Type B pancreatic cell (in vitro differentiated cells): ENCODE measurements at regions not wholly inside any gene's neighbourhood (a gene's known extent, or its start where the extent isn't known, plus 50 kb on each side); places are given as distances from the start of the nearest gene placed in this dataset.

Experiments
- DNase-seq: peaks from one replicate; pipeline ENCODE4 v3.0.0; 2021; ENCODE audit warnings: mixed read lengths; ENCODE audit not compliant: unreplicated experiment; ENCODE audit errors: extremely low spot score
- H3K27ac Mint-ChIP-seq: 2 replicates; pipeline ENCODE4 v1.8.0; 2021; ENCODE audit warnings: mild to moderate bottlenecking, mixed read lengths
- H3K27me3 Mint-ChIP-seq: 2 replicates; pipeline ENCODE4 v1.8.0; 2021; ENCODE audit warnings: mixed read lengths
- H3K36me3 Mint-ChIP-seq: 2 replicates; pipeline ENCODE4 v1.8.0; 2021; ENCODE audit warnings: mixed read lengths
- H3K4me1 Mint-ChIP-seq: one replicate; pipeline ENCODE4 v1.8.0; 2021; ENCODE audit warnings: mixed read lengths; ENCODE audit not compliant: unreplicated experiment
- H3K4me3 Mint-ChIP-seq: 2 replicates; pipeline ENCODE4 v1.8.0; 2021; ENCODE audit warnings: mild to moderate bottlenecking, mixed read lengths
- H3K9me3 Mint-ChIP-seq: 2 replicates; pipeline ENCODE4 v1.8.0; 2021; ENCODE audit warnings: mixed read lengths
- TF ChIP-seq, protein P1 (sequence below): fragments of 200-600 bp; sonication (generic); conservative IDR thresholded peaks from 2 replicates; pipeline ENCODE4 v1.5.0; 2021; ENCODE audit warnings: antibody characterized with exemption, mild to moderate bottlenecking

DNA sequence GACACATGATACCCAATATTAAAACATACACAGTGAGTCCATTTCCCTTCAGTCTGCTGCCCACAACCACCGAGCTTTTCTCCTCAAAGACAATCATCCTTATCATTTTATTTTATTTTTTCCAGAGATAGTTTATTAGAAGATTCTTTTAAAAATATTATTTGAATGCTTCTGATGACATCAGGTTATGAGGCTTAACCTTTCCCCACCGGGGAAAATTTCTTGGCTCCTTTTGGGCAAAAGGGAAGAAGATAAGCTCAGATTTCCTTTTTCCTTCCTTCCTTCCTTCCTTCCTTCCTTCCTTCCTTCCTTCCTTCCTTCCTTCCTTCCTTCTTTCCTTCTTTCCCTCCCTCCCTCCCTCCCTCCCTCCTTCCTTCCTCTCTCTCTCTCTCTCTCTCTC lies 149.5 kb upstream of the CITED2 start:
- Mint-ChIP-seq H3K27ac (no peak overlapping the region), H3K27me3 (no peaks in the 10 kb centered on the region), H3K36me3 (peaks cover 3% of the 10 kb centered on the region), H3K4me1 (no peaks in the 10 kb centered on the region), H3K9me3 (no peaks in the 10 kb centered on the region), H3K4me3 (no peak overlapping the region)
- no peak for DNase-seq
- TF ChIP-seq, protein P1, sequence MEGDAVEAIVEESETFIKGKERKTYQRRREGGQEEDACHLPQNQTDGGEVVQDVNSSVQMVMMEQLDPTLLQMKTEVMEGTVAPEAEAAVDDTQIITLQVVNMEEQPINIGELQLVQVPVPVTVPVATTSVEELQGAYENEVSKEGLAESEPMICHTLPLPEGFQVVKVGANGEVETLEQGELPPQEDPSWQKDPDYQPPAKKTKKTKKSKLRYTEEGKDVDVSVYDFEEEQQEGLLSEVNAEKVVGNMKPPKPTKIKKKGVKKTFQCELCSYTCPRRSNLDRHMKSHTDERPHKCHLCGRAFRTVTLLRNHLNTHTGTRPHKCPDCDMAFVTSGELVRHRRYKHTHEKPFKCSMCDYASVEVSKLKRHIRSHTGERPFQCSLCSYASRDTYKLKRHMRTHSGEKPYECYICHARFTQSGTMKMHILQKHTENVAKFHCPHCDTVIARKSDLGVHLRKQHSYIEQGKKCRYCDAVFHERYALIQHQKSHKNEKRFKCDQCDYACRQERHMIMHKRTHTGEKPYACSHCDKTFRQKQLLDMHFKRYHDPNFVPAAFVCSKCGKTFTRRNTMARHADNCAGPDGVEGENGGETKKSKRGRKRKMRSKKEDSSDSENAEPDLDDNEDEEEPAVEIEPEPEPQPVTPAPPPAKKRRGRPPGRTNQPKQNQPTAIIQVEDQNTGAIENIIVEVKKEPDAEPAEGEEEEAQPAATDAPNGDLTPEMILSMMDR = no peak

DNA sequence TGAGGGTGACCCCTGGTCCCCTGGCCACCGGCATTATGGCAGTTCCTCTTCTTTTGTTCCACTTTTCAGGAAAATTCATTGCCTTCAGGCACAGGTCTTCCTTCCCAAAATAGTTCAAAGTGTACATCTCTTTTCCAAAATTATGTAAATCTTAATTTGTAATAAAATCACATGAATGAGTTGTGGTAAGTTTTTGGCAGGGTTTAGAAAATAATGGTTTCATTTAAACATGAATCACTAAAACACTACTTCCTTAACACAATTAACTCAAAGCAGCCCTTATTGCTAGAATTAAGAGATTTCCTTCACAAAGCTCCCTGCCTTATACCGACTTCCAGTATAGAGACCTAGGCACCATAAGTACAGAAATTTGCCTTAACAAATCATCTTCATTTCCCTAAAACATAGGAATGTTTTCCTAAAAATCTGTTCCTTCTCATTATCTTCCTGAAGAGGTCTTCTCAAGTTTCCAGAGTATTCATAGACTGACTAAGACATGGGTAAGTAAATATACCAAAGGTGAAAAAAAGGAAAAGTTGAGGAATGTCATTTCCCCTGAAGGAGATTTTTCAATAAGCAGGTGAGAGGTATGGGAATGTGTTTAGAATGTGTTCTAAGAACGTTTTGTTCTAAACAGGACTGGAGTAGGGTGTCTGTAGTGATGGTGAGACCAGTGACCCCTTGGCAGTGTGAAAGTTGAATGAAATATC lies 148.2 kb upstream of the CITED2 start:
- Mint-ChIP-seq H3K27me3 (no peaks in the 10 kb centered on the region), H3K4me3 (no peak overlapping the region), H3K36me3 (peaks cover 3% of the 10 kb centered on the region), H3K9me3 (no peaks in the 10 kb centered on the region), H3K27ac (no peak overlapping the region), H3K4me1 (peaks cover 3% of the 10 kb centered on the region)
- DNase-seq = no peak
- TF ChIP-seq, protein P1 = no peak

DNA sequence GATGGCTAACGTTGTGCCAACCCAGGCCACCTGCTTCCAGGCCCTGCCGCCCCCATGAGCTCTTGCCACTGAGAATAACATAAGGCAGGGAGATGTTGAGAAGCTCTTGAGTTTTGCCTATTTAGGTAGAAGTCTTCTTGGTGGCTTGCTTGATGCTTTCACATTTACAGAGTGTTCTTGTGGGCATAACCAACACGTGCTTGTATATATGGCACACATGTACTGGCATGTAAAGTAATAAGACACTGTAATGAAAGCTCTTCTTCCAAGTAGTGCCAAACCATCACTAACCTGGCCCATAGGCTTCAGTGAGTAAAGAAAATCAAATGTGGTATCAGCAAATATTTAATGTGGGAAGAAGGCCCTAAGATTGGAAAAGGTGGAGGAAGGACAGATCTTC lies 146.9 kb upstream of the CITED2 start:
- no peaks in the 10 kb centered on the region for H3K9me3 Mint-ChIP-seq
- no peak overlapping the region for H3K27ac Mint-ChIP-seq

DNA sequence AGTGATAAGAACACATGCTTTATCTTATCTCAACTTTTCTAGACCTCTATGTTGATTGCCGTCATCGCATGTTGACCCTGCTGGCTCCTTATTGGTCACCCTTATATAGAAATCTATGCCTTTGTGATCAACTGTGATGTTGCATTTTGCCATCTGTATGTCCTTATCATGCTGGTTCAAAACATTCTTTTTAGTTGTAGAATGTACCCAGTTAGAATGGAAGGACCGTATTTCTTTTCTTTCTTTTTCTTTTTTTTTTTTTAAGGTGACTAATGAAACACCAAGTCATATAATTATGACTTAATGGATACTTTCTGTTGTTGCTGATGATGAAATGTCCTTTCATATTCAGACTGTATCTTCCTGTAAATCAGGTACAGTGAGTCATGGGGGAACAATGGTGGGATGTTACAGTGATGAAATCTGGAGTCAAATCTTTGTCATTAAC lies 145.9 kb upstream of the CITED2 start:
- TF ChIP-seq, protein P1 = no peak
- no peaks in the 10 kb centered on the region for H3K9me3 Mint-ChIP-seq

More for the DNA sequence above, 146.9 kb upstream of the CITED2 start:
- Mint-ChIP-seq H3K36me3 (no peaks in the 10 kb centered on the region), H3K27me3 (no peaks in the 10 kb centered on the region), H3K4me1 (peaks cover 4% of the 10 kb centered on the region), H3K4me3 (no peak overlapping the region)
- DNase-seq = no peak
- TF ChIP-seq, protein P1 = no peak

DNA sequence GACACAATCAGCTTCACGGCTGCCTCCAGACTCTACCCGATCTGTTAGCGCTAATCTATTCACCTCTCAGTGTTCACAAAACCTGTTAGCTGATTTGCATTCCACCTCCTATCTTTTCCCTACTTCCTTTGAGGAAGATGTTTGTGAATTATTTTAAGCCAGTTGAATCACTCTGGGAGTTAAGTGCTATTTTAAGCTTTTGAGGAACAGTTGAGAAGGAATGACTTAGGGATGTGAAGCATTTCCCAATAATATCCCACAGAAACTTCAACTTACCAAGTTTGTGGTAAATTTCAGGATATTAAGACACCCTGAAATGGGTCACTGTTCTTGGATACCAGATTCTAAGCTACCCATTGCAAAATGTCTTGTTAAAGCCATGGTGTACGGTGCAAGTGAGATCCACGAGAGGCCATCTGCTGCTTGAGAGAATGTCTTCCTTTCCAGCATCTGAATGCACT lies 145.2 kb upstream of the CITED2 start:
- Mint-ChIP-seq H3K4me1 (peaks cover 13% of the 10 kb centered on the region), H3K9me3 (no peaks in the 10 kb centered on the region), H3K36me3 (no peaks in the 10 kb centered on the region), H3K27ac (no peak overlapping the region), H3K4me3 (no peak overlapping the region), H3K27me3 (no peaks in the 10 kb centered on the region)
- TF ChIP-seq, protein P1 = no peak
- DNase-seq = no peak

More for the DNA sequence above, 145.9 kb upstream of the CITED2 start:
- Mint-ChIP-seq H3K27me3 (no peaks in the 10 kb centered on the region), H3K36me3 (no peaks in the 10 kb centered on the region), H3K27ac (peak overlapping the region; percentile 30), H3K4me1 (peaks cover 6% of the 10 kb centered on the region), H3K4me3 (no peak overlapping the region)
- DNase-seq = no peak
